ENCODE measurements at regions not wholly inside any gene's neighbourhood (a gene's known extent, or its start where the extent isn't known, plus 50 kb on each side); places are given as distances from the start of the nearest gene placed in this dataset.

- H3K4me3 Mint-ChIP-seq, result no peak overlapping the region
- H3K27me3 Mint-ChIP-seq (ENCODE audit: low read depth), result peaks cover 48% of the 10 kb centered on the region
- peaks cover 16% of the 10 kb centered on the region for H3K4me1 Mint-ChIP-seq
- H3K9me3 Mint-ChIP-seq, result no peaks in the 10 kb centered on the region
- no peaks in the 10 kb centered on the region for H3K36me3 Mint-ChIP-seq (ENCODE audit: low read depth)
- TF ChIP-seq, protein P1, sequence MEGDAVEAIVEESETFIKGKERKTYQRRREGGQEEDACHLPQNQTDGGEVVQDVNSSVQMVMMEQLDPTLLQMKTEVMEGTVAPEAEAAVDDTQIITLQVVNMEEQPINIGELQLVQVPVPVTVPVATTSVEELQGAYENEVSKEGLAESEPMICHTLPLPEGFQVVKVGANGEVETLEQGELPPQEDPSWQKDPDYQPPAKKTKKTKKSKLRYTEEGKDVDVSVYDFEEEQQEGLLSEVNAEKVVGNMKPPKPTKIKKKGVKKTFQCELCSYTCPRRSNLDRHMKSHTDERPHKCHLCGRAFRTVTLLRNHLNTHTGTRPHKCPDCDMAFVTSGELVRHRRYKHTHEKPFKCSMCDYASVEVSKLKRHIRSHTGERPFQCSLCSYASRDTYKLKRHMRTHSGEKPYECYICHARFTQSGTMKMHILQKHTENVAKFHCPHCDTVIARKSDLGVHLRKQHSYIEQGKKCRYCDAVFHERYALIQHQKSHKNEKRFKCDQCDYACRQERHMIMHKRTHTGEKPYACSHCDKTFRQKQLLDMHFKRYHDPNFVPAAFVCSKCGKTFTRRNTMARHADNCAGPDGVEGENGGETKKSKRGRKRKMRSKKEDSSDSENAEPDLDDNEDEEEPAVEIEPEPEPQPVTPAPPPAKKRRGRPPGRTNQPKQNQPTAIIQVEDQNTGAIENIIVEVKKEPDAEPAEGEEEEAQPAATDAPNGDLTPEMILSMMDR (IDR thresholded peaks at IDR 0.05; ENCODE audit: unreplicated experiment in 3 of 3), result no peak
- H3K27ac Mint-ChIP-seq, result no peak overlapping the region
Observed at GRCh38 chr10:71081912-71082311, 130.5 kb upstream of the UNC5B start.

GRCh38 chr10:71082960-71083715, 129.2 kb upstream of the UNC5B start:
- peaks cover 38% of the 10 kb centered on the region for H3K27me3 Mint-ChIP-seq (ENCODE audit: low read depth)
- H3K36me3 Mint-ChIP-seq (ENCODE audit: low read depth), result no peaks in the 10 kb centered on the region
- H3K27ac Mint-ChIP-seq, result no peak overlapping the region
- peaks cover 16% of the 10 kb centered on the region for H3K4me1 Mint-ChIP-seq
- TF ChIP-seq, protein P1 (IDR thresholded peaks at IDR 0.05; ENCODE audit: unreplicated experiment in 3 of 3), result no peak
- H3K4me3 Mint-ChIP-seq, result no peak overlapping the region
- H3K9me3 Mint-ChIP-seq, result no peaks in the 10 kb centered on the region

- no peaks in the 10 kb centered on the region for H3K9me3 Mint-ChIP-seq
- peaks cover 34% of the 10 kb centered on the region for H3K27me3 Mint-ChIP-seq (ENCODE audit: low read depth)
- H3K27ac Mint-ChIP-seq, result no peak overlapping the region
- peaks cover 16% of the 10 kb centered on the region for H3K4me1 Mint-ChIP-seq
- H3K36me3 Mint-ChIP-seq (ENCODE audit: low read depth), result no peaks in the 10 kb centered on the region
- no peak overlapping the region for H3K4me3 Mint-ChIP-seq
- TF ChIP-seq, protein P1 (IDR thresholded peaks at IDR 0.05; ENCODE audit: unreplicated experiment in 3 of 3), result no peak
Observed at GRCh38 chr10:71083716-71083975, 128.7 kb upstream of the UNC5B start.

DNA sequence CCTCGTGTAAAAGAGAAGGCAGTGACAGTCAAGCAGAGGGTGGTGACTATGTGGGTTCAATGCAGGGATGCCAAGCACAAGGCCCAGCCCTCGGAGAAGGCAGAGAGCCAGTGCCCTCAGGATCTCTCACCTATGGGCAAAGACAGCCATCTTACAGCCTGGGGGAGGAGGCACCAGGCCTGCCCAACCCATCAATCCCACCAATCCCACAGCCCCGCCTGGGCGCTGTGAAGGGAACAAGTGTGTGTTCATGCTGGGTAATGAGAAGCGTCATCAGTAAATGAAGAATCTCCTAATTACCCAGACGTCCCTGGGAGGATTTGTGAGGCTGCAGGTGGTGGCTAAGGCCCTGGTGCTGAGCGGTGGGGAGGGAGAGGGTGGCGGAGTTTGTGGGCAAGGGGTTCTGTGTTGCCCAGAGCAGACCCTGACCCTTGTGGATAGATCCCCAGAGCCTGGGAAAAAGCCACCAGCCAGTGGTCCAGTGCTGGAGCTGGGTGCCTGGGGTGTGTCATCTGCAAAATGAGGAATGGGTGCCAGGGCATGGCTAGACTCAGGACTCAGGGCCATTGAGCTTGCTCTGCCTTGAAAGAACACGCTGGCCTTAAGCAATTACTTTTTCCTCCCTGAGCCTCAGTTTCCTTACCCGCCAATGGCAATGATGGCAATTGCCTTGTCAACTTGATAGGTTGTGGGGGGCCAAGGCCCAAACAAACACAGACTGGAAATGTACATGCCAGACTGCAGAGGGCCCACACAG, 128.1 kb upstream of the UNC5B start:
- no peaks in the 10 kb centered on the region for H3K9me3 Mint-ChIP-seq
- peaks cover 32% of the 10 kb centered on the region for H3K27me3 Mint-ChIP-seq (ENCODE audit: low read depth)
- H3K4me3 Mint-ChIP-seq, result no peak overlapping the region
- H3K27ac Mint-ChIP-seq, result no peak overlapping the region
- H3K36me3 Mint-ChIP-seq (ENCODE audit: low read depth), result no peaks in the 10 kb centered on the region
- TF ChIP-seq, protein P1 (IDR thresholded peaks at IDR 0.05; ENCODE audit: unreplicated experiment in 3 of 3), result no peak
- peaks cover 16% of the 10 kb centered on the region for H3K4me1 Mint-ChIP-seq

GRCh38 chr10:71084818-71085126, 127.6 kb upstream of the UNC5B start:
- Mint-ChIP-seq H3K27me3 (ENCODE audit: low read depth) (peaks cover 32% of the 10 kb centered on the region), H3K27ac (no peak overlapping the region), H3K4me1 (peaks cover 16% of the 10 kb centered on the region), H3K4me3 (no peak overlapping the region), H3K9me3 (no peaks in the 10 kb centered on the region), H3K36me3 (ENCODE audit: low read depth) (no peaks in the 10 kb centered on the region)
- TF ChIP-seq, protein P1 (IDR thresholded peaks at IDR 0.05; ENCODE audit: unreplicated experiment in 3 of 3), result no peak
